Vagina (tissue), 2 donors: ENCODE measurements at regions not wholly inside any gene's neighbourhood (a gene's known extent, or its start where the extent isn't known, plus 50 kb on each side); places are given as distances from the start of the nearest gene placed in this dataset.

Experiments used
- DNase-seq, 2 donors: peaks; one replicate each; pipeline ENCODE4 v3.0.0-alpha.2; 2017; ENCODE audit errors: extremely low spot score in 2 of 2
- H3K27ac ChIP-seq: fragments of 200-600 bp; sonication (generic); one replicate; pipeline ENCODE4 v1.5.1; 2019
- H3K27me3 ChIP-seq: fragments of 200-600 bp; sonication (generic); one replicate; pipeline ENCODE4 v1.5.1; 2019
- H3K36me3 ChIP-seq, 2 donors: fragments of 200-600 bp; sonication (generic); one replicate each; pipeline ENCODE4 v1.5.1; 2017 to 2019
- H3K4me1 ChIP-seq: fragments of 200-600 bp; sonication (generic); one replicate; pipeline ENCODE4 v1.5.1; 2019
- H3K4me3 ChIP-seq, 2 donors: fragments of 200-600 bp; sonication (generic); 1 replicate in 1 of 2; 2 replicates in 1 of 2; pipeline ENCODE4 v1.5.1; 2016 to 2019
- H3K9me3 ChIP-seq: fragments of 200-600 bp; sonication (generic); one replicate; pipeline ENCODE4 v1.5.1; 2019
- CTCF ChIP-seq, 3 experiments: fragments of 450-650 bp in 2 of 3; fragments of 200-600 bp in 1 of 3; sonication (generic) in 1 of 3; IDR thresholded peaks; one replicate each; pipeline ENCODE4 v1.5.1; 2017 to 2019; ENCODE audit warnings: antibody characterized with exemption in 3 of 3, mild to moderate bottlenecking in 2 of 3, moderate library complexity in 2 of 3
- POLR2A ChIP-seq, 2 donors: fragments of 450-650 bp; IDR thresholded peaks; one replicate each; pipeline ENCODE4 v1.6.1; 2017; ENCODE audit warnings: antibody characterized with exemption in 2 of 2, mild to moderate bottlenecking in 2 of 2, moderate library complexity in 2 of 2
- POLR2AphosphoS5 ChIP-seq, 2 donors: sonication (generic); formaldehyde crosslinking; IDR thresholded peaks; one replicate each; pipeline ENCODE4 v1.9.0; 2017; ENCODE audit warnings: antibody characterized with exemption in 2 of 2, mild to moderate bottlenecking in 2 of 2, low read depth in 1 of 2; ENCODE audit not compliant: insufficient read depth in 1 of 2
- intact Hi-C: fragments of 100-400 bp; cut with DNase I; formaldehyde crosslinking; loops from one replicate; pipeline ENCODE4 v1.15.1; 2023

- Histone ChIP-seq H3K4me1 (no peaks in the 10 kb centered on the region), H3K36me3 (no peaks in the 10 kb centered on the region), H3K27ac (no peak overlapping the region), H3K4me3 (no peak overlapping the region), H3K27me3 (no peaks in the 10 kb centered on the region), H3K9me3 (no peaks in the 10 kb centered on the region)
- DNase-seq: no peak
- intact Hi-C loops: no loop called here
- no peak for TF ChIP-seq CTCF (IDR thresholded peaks at IDR 0.05)
- no peak for TF ChIP-seq POLR2AphosphoS5 (IDR thresholded peaks at IDR 0.05; ENCODE audit: insufficient read depth in 1 of 2, low read depth in 1 of 2)
- no peak for TF ChIP-seq POLR2A (IDR thresholded peaks at IDR 0.05)
Measured at GRCh38 chr14:38469156-38469555, 213.3 kb upstream of the CLEC14A start.

- Histone ChIP-seq H3K4me1 (no peaks in the 10 kb centered on the region), H3K9me3 (no peaks in the 10 kb centered on the region), H3K27ac (no peak overlapping the region), H3K4me3 (no peak overlapping the region), H3K36me3 (no peaks in the 10 kb centered on the region), H3K27me3 (no peaks in the 10 kb centered on the region)
- DNase-seq: no peak
- intact Hi-C loops: no loop called here
- no peak for TF ChIP-seq CTCF (IDR thresholded peaks at IDR 0.05)
- no peak for TF ChIP-seq POLR2A (IDR thresholded peaks at IDR 0.05)
- TF ChIP-seq POLR2AphosphoS5 (IDR thresholded peaks at IDR 0.05; ENCODE audit: insufficient read depth in 1 of 2, low read depth in 1 of 2): no peak
Measured at GRCh38 chr14:38442208-38442607, 186.3 kb upstream of the CLEC14A start.

- H3K4me1 ChIP-seq: no peaks in the 10 kb centered on the region
- no peaks in the 10 kb centered on the region for H3K27me3 ChIP-seq
- no peaks in the 10 kb centered on the region for H3K36me3 ChIP-seq
- no peaks in the 10 kb centered on the region for H3K9me3 ChIP-seq
- intact Hi-C loops: no loop called here
- H3K4me3 ChIP-seq: no peak overlapping the region
- TF ChIP-seq POLR2A (IDR thresholded peaks at IDR 0.05): no peak
- TF ChIP-seq POLR2AphosphoS5 (IDR thresholded peaks at IDR 0.05; ENCODE audit: insufficient read depth in 1 of 2, low read depth in 1 of 2): no peak
- TF ChIP-seq CTCF (IDR thresholded peaks at IDR 0.05): no peak
- no peak for DNase-seq
- H3K27ac ChIP-seq: no peak overlapping the region
Measured at GRCh38 chr14:38432186-38432585, 176.3 kb upstream of the CLEC14A start.

- no peak for DNase-seq
- H3K4me3 ChIP-seq: no peak overlapping the region
- no peaks in the 10 kb centered on the region for H3K9me3 ChIP-seq
- TF ChIP-seq POLR2A (IDR thresholded peaks at IDR 0.05) (no peak), POLR2AphosphoS5 (IDR thresholded peaks at IDR 0.05; ENCODE audit: insufficient read depth in 1 of 2, low read depth in 1 of 2) (no peak), CTCF (IDR thresholded peaks at IDR 0.05) (no peak)
- intact Hi-C loops: no loop called here
- H3K4me1 ChIP-seq: no peaks in the 10 kb centered on the region
- no peak overlapping the region for H3K27ac ChIP-seq
- H3K27me3 ChIP-seq: no peaks in the 10 kb centered on the region
- H3K36me3 ChIP-seq: no peaks in the 10 kb centered on the region
Measured at GRCh38 chr14:38431156-38431555, 175.3 kb upstream of the CLEC14A start.

GRCh38 chr14:38430522-38430921 is 174.6 kb upstream of the CLEC14A start:
- no peaks in the 10 kb centered on the region for H3K4me1 ChIP-seq
- TF ChIP-seq POLR2A (IDR thresholded peaks at IDR 0.05) (no peak), CTCF (IDR thresholded peaks at IDR 0.05) (no peak), POLR2AphosphoS5 (IDR thresholded peaks at IDR 0.05; ENCODE audit: insufficient read depth in 1 of 2, low read depth in 1 of 2) (no peak)
- intact Hi-C loops: no loop called here

More at GRCh38 chr14:38430522-38430921, 174.6 kb upstream of the CLEC14A start:
- Histone ChIP-seq H3K27me3 (no peaks in the 10 kb centered on the region), H3K9me3 (no peaks in the 10 kb centered on the region), H3K36me3 (no peaks in the 10 kb centered on the region), H3K27ac (no peak overlapping the region), H3K4me3 (no peak overlapping the region)
- DNase-seq: no peak
